Peyer's patch (tissue), 4 donors: ENCODE measurements at regions not wholly inside any gene's neighbourhood (a gene's known extent, or its start where the extent isn't known, plus 50 kb on each side); places are given as distances from the start of the nearest gene placed in this dataset.

Source experiments
- CTCF ChIP-seq, 6 experiments: fragments of 450-650 bp in 4 of 6; fragments of 200-600 bp in 2 of 6; sonication (generic) in 1 of 6; IDR thresholded peaks; one replicate each; pipeline ENCODE4 v1.5.1; 2017 to 2019; ENCODE audit warnings: antibody characterized with exemption in 6 of 6, mild to moderate bottlenecking in 3 of 6, moderate library complexity in 1 of 6
- POLR2A ChIP-seq, 2 donors: fragments of 450-650 bp; IDR thresholded peaks; one replicate each; pipeline ENCODE4 v1.5.1; 2017; ENCODE audit warnings: antibody characterized with exemption in 2 of 2, mild to moderate bottlenecking in 2 of 2, moderate library complexity in 2 of 2

GRCh38 chr5:125794922-125795321, 628.3 kb upstream of the GRAMD2B start:
- TF ChIP-seq CTCF (IDR thresholded peaks at IDR 0.05) (no peak), POLR2A (IDR thresholded peaks at IDR 0.05) (no peak)
